HTR-8/SVneo (cell line): ENCODE measurements at regions not wholly inside any gene's neighbourhood (a gene's known extent, or its start where the extent isn't known, plus 50 kb on each side); places are given as distances from the start of the nearest gene placed in this dataset.
A peak's percentile ranks its signal among the peaks of the same experiment; 100 is the strongest.
"Not testable (repeated sequence)": the region's sequence is repeated elsewhere in the genome, so short reads cannot be mapped to it uniquely, and the experiment has no call there.

Experiments used
- DNase-seq: peaks from one replicate; pipeline ENCODE4 v3.0.0; 2011; ENCODE audit warnings: low spot score, mixed read lengths; ENCODE audit not compliant: insufficient read length
- FAIRE-seq: peaks from 2 replicates; lab custom pipeline; 2011; peaks lifted over from hg19 to GRCh38; lab: Jason Lieb, UNC

- FAIRE-seq (no peak), DNase-seq (no peak)
Measured at GRCh38 chr4:184906480-184907097, 80.8 kb upstream of the ACSL1 start.

GRCh38 chr4:184907216-184907615 lies 81.4 kb upstream of the ACSL1 start:
- FAIRE-seq (no peak), DNase-seq (no peak)

- no peak for FAIRE-seq
- no peak for DNase-seq
Measured at GRCh38 chr4:184907810-184908209, 82.0 kb upstream of the ACSL1 start.

- DNase-seq, result no peak
- FAIRE-seq, result no peak
Measured at GRCh38 chr4:184911310-184911709, 85.5 kb upstream of the ACSL1 start.

- no peak for DNase-seq
- no peak for FAIRE-seq
Measured at GRCh38 chr4:184913356-184914143, 87.8 kb upstream of the ACSL1 start.

GRCh38 chr4:184918799-184919198 lies 93.0 kb upstream of the ACSL1 start:
- not testable (repeated sequence) for DNase-seq, FAIRE-seq

GRCh38 chr4:184921456-184921855 lies 95.7 kb upstream of the ACSL1 start:
- FAIRE-seq (no peak), DNase-seq (no peak)

- DNase-seq (no peak), FAIRE-seq (peak; percentile 13)
Measured at GRCh38 chr4:184922301-184922700, 96.0 kb upstream of the HELT start.

GRCh38 chr4:184924516-184924915 lies 93.8 kb upstream of the HELT start:
- FAIRE-seq (no peak), DNase-seq (no peak)

- no peak for FAIRE-seq
Measured at GRCh38 chr4:184929476-184929875, 88.8 kb upstream of the HELT start.

GRCh38 chr4:184930026-184930425 lies 88.3 kb upstream of the HELT start:
- no peak for DNase-seq
- no peak for FAIRE-seq

More at GRCh38 chr4:184929476-184929875, 88.8 kb upstream of the HELT start:
- no peak for DNase-seq

GRCh38 chr4:184932343-184932742 lies 85.9 kb upstream of the HELT start:
- no peak for FAIRE-seq
- DNase-seq, result no peak

- no peak for DNase-seq
Measured at GRCh38 chr4:184933311-184933710, 85.0 kb upstream of the HELT start.

GRCh38 chr4:184934184-184934583 lies 84.1 kb upstream of the HELT start:
- FAIRE-seq, result no peak
- no peak for DNase-seq

More at GRCh38 chr4:184933311-184933710, 85.0 kb upstream of the HELT start:
- FAIRE-seq, result no peak

- no peak for FAIRE-seq
- DNase-seq, result no peak
Measured at GRCh38 chr4:184934961-184935360, 83.3 kb upstream of the HELT start.

- FAIRE-seq (no peak), DNase-seq (no peak)
Measured at GRCh38 chr4:184936071-184936470, 82.2 kb upstream of the HELT start.

GRCh38 chr4:184937030-184937710 lies 81.1 kb upstream of the HELT start:
- DNase-seq, result no peak
- no peak for FAIRE-seq

GRCh38 chr4:184937745-184938144 lies 80.5 kb upstream of the HELT start:
- no peak for FAIRE-seq
- no peak for DNase-seq

- no peak for DNase-seq
- FAIRE-seq, result no peak
Measured at GRCh38 chr4:184938871-184939270, 79.4 kb upstream of the HELT start.

- FAIRE-seq, result no peak
- DNase-seq, result no peak
Measured at GRCh38 chr4:184939978-184940377, 78.3 kb upstream of the HELT start.

- FAIRE-seq, result no peak
- no peak for DNase-seq
Measured at GRCh38 chr4:184940500-184940899, 77.8 kb upstream of the HELT start.
